ENCODE measurements at regions not wholly inside any gene's neighbourhood (a gene's known extent, or its start where the extent isn't known, plus 50 kb on each side); places are given as distances from the start of the nearest gene placed in this dataset.

GRCh38 chr12:45669792-45670191 lies 59.7 kb upstream of the ARID2 start:
- intact Hi-C loops (cut with micrococcal nuclease; ENCODE audit: unreplicated experiment) = no loop called here
- TF ChIP-seq EZH2 (IDR thresholded peaks at IDR 0.05; ENCODE audit: borderline replicate concordance, low read depth, low read length, poor library complexity, severe bottlenecking) (no peak), CTCF (conservative IDR thresholded peaks at IDR 0.05; ENCODE audit: low read depth, low read length) (no peak)
- CTCF ChIA-PET = no interaction called here

DNA sequence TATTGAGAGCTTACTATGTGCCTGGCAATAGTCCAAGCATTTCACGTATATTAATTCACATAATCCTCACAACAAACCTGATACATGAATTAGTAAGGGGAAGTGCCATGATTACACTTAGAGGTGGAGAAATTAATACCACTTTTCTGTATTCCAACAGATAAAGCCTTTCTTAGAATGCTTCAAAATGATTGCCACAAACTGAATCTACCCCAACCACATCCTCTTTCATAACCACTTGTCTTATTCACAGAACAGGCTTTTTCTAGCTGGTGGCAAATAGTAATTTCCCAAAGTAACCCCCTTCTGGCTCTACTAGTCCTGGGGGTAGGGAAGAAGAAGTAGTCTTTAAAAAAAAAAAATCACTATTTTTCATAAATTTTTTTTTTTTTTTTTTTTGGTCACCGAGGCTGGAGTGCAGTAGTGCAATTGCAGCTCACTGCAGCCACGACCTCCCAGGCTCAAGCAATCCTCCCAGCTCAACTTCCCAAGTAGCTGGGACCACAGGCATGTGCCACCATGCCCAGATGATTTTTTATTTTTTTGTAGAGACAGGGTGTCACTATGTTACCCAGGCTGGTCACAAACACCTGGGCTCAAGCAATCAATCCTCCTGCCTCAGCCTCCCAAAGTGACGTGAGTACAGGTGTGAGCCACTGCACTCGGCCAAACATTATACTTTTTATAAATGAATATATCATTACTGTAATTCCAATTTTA lies 59.0 kb upstream of the ARID2 start:
- intact Hi-C loops (cut with micrococcal nuclease; ENCODE audit: unreplicated experiment) = no loop called here
- peaks cover 6% of the 10 kb centered on the region for H3K4me1 ChIP-seq (ENCODE audit: insufficient read depth, low read length, poor library complexity, severe bottlenecking)
- H3K36me3 ChIP-seq (ENCODE audit: insufficient read depth, low read length, poor library complexity, severe bottlenecking) = no peaks in the 10 kb centered on the region
- BruUV-seq (replicated peaks) = no TSS peak
- POLR2A ChIA-PET (ENCODE audit: low non-redundant PET) = no interaction called here
- TF ChIP-seq CTCF (conservative IDR thresholded peaks at IDR 0.05; ENCODE audit: low read depth, low read length) = no peak
- TF ChIP-seq EZH2 (IDR thresholded peaks at IDR 0.05; ENCODE audit: borderline replicate concordance, low read depth, low read length, poor library complexity, severe bottlenecking) = no peak
- H3K9me3 ChIP-seq (ENCODE audit: low read depth, low read length, poor library complexity, severe bottlenecking) = no peaks in the 10 kb centered on the region
- H3K4me3 ChIP-seq (ENCODE audit: low read depth, low read length, poor library complexity, severe bottlenecking) = no peak overlapping the region
- no peaks in the 10 kb centered on the region for H3K27me3 ChIP-seq (replicated peaks; ENCODE audit: insufficient read depth, low read depth, low read length, poor library complexity)
- CTCF ChIA-PET = no interaction called here
- H3K27ac ChIP-seq (ENCODE audit: low read depth, low read length, poor library complexity, severe bottlenecking) = no peak overlapping the region
- no peak for DNase-seq (ENCODE audit: low spot score)

More at GRCh38 chr12:45669792-45670191, 59.7 kb upstream of the ARID2 start:
- H3K4me3 ChIP-seq (ENCODE audit: low read depth, low read length, poor library complexity, severe bottlenecking) = no peak overlapping the region
- H3K4me1 ChIP-seq (ENCODE audit: insufficient read depth, low read length, poor library complexity, severe bottlenecking) = peaks cover 8% of the 10 kb centered on the region
- DNase-seq (ENCODE audit: low spot score) = no peak
- POLR2A ChIA-PET (ENCODE audit: low non-redundant PET) = no interaction called here
- no peaks in the 10 kb centered on the region for H3K36me3 ChIP-seq (ENCODE audit: insufficient read depth, low read length, poor library complexity, severe bottlenecking)
- no TSS peak for BruUV-seq (replicated peaks)
- H3K27ac ChIP-seq (ENCODE audit: low read depth, low read length, poor library complexity, severe bottlenecking) = no peak overlapping the region
- H3K9me3 ChIP-seq (ENCODE audit: low read depth, low read length, poor library complexity, severe bottlenecking) = no peaks in the 10 kb centered on the region
- H3K27me3 ChIP-seq (replicated peaks; ENCODE audit: insufficient read depth, low read depth, low read length, poor library complexity) = no peaks in the 10 kb centered on the region

GRCh38 chr12:45671254-45671653 lies 58.3 kb upstream of the ARID2 start:
- CTCF ChIA-PET = no interaction called here
- Histone ChIP-seq H3K4me3 (ENCODE audit: low read depth, low read length, poor library complexity, severe bottlenecking) (no peak overlapping the region), H3K27ac (ENCODE audit: low read depth, low read length, poor library complexity, severe bottlenecking) (no peak overlapping the region), H3K4me1 (ENCODE audit: insufficient read depth, low read length, poor library complexity, severe bottlenecking) (peaks cover 4% of the 10 kb centered on the region), H3K36me3 (ENCODE audit: insufficient read depth, low read length, poor library complexity, severe bottlenecking) (no peaks in the 10 kb centered on the region), H3K9me3 (ENCODE audit: low read depth, low read length, poor library complexity, severe bottlenecking) (no peaks in the 10 kb centered on the region), H3K27me3 (replicated peaks; ENCODE audit: insufficient read depth, low read depth, low read length, poor library complexity) (no peaks in the 10 kb centered on the region)
- BruUV-seq (replicated peaks) = no TSS peak
- intact Hi-C loops (cut with micrococcal nuclease; ENCODE audit: unreplicated experiment) = no loop called here
- DNase-seq (ENCODE audit: low spot score) = no peak
- POLR2A ChIA-PET (ENCODE audit: low non-redundant PET) = no interaction called here
- TF ChIP-seq CTCF (conservative IDR thresholded peaks at IDR 0.05; ENCODE audit: low read depth, low read length) (no peak), EZH2 (IDR thresholded peaks at IDR 0.05; ENCODE audit: borderline replicate concordance, low read depth, low read length, poor library complexity, severe bottlenecking) (no peak)

All from A673 (cell line).